Kidney (tissue), 13 donors: ENCODE measurements at regions not wholly inside any gene's neighbourhood (a gene's known extent, or its start where the extent isn't known, plus 50 kb on each side); places are given as distances from the start of the nearest gene placed in this dataset.
"Not testable (repeated sequence)": the region's sequence is repeated elsewhere in the genome, so short reads cannot be mapped to it uniquely, and the experiment has no call there.

Source experiments
- DNase-seq, 5 donors: peaks; one replicate each; pipeline ENCODE4 v3.0.0-alpha.2; 2013 to 2020
- FAIRE-seq: peaks from 2 replicates; lab custom pipeline; 2012; peaks lifted over from hg19 to GRCh38; lab: Jason Lieb, UNC
- H3K27ac ChIP-seq, 2 donors: one replicate each; pipeline ENCODE4 v1.7.0; 2013; ENCODE audit warnings: low read depth in 2 of 2, low read length in 2 of 2, inconsistent platforms in 1 of 2
- H3K27me3 ChIP-seq: one replicate; pipeline ENCODE4 v1.7.1; 2013; ENCODE audit warnings: low read length, inconsistent platforms; ENCODE audit not compliant: control insufficient read depth, insufficient read depth
- H3K36me3 ChIP-seq, 3 donors: one replicate each; pipeline versions ENCODE4 v1.7.0 to v1.7.1; 2013; ENCODE audit warnings: low read length in 3 of 3, control low read depth in 1 of 3, inconsistent platforms in 1 of 3; ENCODE audit not compliant: insufficient read depth in 3 of 3, control insufficient read depth in 2 of 3
- H3K4me1 ChIP-seq, 3 donors: one replicate each; pipeline versions ENCODE4 v1.7.0 to v1.7.1; 2013; ENCODE audit warnings: low read length in 3 of 3, inconsistent platforms in 1 of 3, low read depth in 1 of 3; ENCODE audit not compliant: control insufficient read depth in 2 of 3, insufficient read depth in 2 of 3
- H3K4me3 ChIP-seq, 3 donors: one replicate each; pipeline versions ENCODE4 v1.7.0 to v1.8.1; 2013; ENCODE audit warnings: low read length in 3 of 3, control low read depth in 1 of 3, inconsistent platforms in 1 of 3
- H3K9ac ChIP-seq, 3 donors: one replicate each; pipeline versions ENCODE4 v1.7.0 to v1.7.1; 2013; ENCODE audit warnings: low read length in 3 of 3, control low read depth in 1 of 3, inconsistent platforms in 1 of 3
- H3K9me3 ChIP-seq, 3 donors: one replicate each; pipeline versions ENCODE4 v1.7.0 to v1.7.1; 2013; ENCODE audit warnings: low read length in 3 of 3, control low read depth in 1 of 3, inconsistent platforms in 1 of 3; ENCODE audit not compliant: control insufficient read depth in 2 of 3, insufficient read depth in 1 of 3
- CTCF ChIP-seq: IDR thresholded peaks from 3 replicates; pipeline ENCODE4 v1.5.1; 2012; ENCODE audit warnings: mild to moderate bottlenecking, moderate library complexity, borderline replicate concordance; ENCODE audit not compliant: insufficient read depth; ENCODE audit errors: extremely low read depth
- intact Hi-C: fragments of 100-400 bp; cut with DNase I; formaldehyde crosslinking; loops from one replicate; pipeline ENCODE4 v1.11.1; 2022
- donor health status: control.
- donor health status: control.
- donor health status: control.
- donor health status: control.
- donor health status: control.
- donor health status: DM: yes; HTN: yes; CAD: no.
- donor health status: Normal renal cell carcinoma (clear cell type).

DNA sequence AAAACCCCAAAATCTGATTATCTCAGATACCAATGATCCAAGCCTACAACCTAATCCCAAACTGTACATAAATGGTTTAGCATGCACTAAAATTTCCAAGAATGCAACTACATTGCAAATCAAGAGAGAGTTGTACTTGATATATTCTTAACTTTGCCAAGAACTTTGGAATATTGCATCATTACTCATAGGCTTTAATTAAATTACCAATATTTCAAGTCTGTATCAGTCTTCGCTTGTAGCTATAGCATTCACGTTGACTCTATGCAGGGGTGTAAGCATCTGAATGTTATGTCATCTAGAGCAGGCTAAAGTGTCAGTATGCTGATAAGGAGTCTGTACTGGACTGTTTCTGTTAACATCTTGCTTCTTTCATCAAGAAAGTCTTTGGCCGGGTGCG is 56.3 kb downstream of the FOXI3 start:
- no peak overlapping the region for H3K9ac ChIP-seq
- intact Hi-C loops, result no loop called here
- DNase-seq, result no peak
- no peak for TF ChIP-seq CTCF
- H3K9me3 ChIP-seq, result no peaks in the 10 kb centered on the region
- no peaks in the 10 kb centered on the region for H3K4me1 ChIP-seq
- no peaks in the 10 kb centered on the region for H3K27me3 ChIP-seq
- H3K4me3 ChIP-seq, result no peak overlapping the region
- no peak overlapping the region for H3K27ac ChIP-seq
- H3K36me3 ChIP-seq, result no peaks in the 10 kb centered on the region
- FAIRE-seq, result no peak

DNA sequence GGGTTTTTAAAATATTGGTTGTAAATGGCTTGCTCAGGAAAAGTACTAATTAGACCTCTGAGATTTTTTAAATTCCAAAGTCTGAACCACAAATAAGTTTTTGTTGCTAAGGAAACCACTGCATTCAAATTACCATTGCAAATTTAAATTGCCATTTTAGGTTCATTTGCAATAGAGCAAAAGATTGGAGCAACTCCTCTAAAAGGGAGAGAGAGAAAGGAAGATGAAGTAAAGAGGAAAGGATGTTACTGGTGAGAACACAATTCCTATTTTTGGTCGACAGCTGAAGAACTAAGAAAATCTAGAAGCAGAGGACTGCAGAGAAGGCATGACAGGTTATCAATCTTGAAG is 74.9 kb downstream of the FOXI3 start:
- DNase-seq (no peak), FAIRE-seq (no peak)
- Histone ChIP-seq H3K36me3 (no peaks in the 10 kb centered on the region), H3K4me3 (no peak overlapping the region), H3K9ac (no peak overlapping the region), H3K4me1 (no peaks in the 10 kb centered on the region), H3K9me3 (no peaks in the 10 kb centered on the region), H3K27me3 (no peaks in the 10 kb centered on the region), H3K27ac (no peak overlapping the region)
- intact Hi-C loops, result no loop called here
- no peak for TF ChIP-seq CTCF

DNA sequence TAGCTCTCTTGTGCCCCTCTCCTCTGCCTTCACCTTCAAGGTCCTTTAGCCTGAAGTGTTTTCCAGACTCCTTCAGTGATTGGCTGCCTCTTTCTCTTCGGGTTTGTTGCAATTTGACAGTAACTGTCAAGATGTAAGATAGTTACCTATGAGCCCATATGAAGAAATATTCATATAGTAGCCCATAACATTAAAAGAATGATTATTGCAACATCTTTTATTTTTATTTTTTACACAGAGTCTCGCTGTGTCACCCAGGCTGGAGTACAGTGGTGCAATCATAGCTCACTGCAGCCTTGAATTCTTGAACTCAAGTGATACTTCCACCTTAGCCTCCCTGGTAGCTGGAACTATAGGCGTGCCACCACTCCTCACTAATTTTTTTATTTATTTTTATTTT is 80.5 kb downstream of the FOXI3 start:
- DNase-seq (no peak), FAIRE-seq (no peak)

DNA sequence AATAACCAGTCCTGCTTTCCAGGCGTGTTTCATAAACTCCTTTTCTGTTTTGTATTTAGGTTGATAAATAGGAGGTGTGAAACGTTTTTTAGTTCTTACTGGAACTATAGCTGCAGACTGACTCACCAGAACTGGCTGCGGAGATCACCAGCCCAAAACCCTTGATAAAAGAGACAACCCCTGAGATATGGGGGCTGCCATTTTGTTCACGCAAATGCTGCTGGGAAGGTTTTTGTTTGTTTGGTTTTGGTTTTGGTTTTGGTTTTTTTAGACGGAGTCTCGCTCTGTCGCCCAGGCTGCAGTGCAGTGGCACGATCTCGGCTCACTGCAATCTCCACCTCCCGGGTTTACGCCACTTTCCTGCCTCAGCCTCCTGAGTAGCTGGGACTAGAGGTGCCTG is 87.1 kb downstream of the FOXI3 start:
- intact Hi-C loops, H3K9ac ChIP-seq: not testable (repeated sequence)

More for the DNA sequence above, 80.5 kb downstream of the FOXI3 start:
- no peaks in the 10 kb centered on the region for H3K4me1 ChIP-seq
- H3K27ac ChIP-seq, result no peak overlapping the region
- no peak overlapping the region for H3K9ac ChIP-seq
- H3K9me3 ChIP-seq, result no peaks in the 10 kb centered on the region
- no peaks in the 10 kb centered on the region for H3K27me3 ChIP-seq
- no peak for TF ChIP-seq CTCF
- no peaks in the 10 kb centered on the region for H3K36me3 ChIP-seq
- H3K4me3 ChIP-seq, result no peak overlapping the region
- intact Hi-C loops, result no loop called here

More for the DNA sequence above, 87.1 kb downstream of the FOXI3 start:
- not testable (repeated sequence) for H3K27ac ChIP-seq, FAIRE-seq, H3K27me3 ChIP-seq, H3K9me3 ChIP-seq, H3K4me3 ChIP-seq, DNase-seq, H3K36me3 ChIP-seq, H3K4me1 ChIP-seq
